ENCODE measurements at regions not wholly inside any gene's neighbourhood (a gene's known extent, or its start where the extent isn't known, plus 50 kb on each side); places are given as distances from the start of the nearest gene placed in this dataset.

- TF ChIP-seq GATA1 (IDR thresholded peaks at IDR 0.05; ENCODE audit: low read depth, low read length) (no peak), POLR2A (IDR thresholded peaks at IDR 0.05; ENCODE audit: low read length) (no peak)
These were observed 265.2 kb upstream of the APCDD1 start for GRCh38 chr18:10188971-10189810.

Measured in erythroblast (primary cell).